ENCODE measurements at regions not wholly inside any gene's neighbourhood (a gene's known extent, or its start where the extent isn't known, plus 50 kb on each side); places are given as distances from the start of the nearest gene placed in this dataset.

DNA sequence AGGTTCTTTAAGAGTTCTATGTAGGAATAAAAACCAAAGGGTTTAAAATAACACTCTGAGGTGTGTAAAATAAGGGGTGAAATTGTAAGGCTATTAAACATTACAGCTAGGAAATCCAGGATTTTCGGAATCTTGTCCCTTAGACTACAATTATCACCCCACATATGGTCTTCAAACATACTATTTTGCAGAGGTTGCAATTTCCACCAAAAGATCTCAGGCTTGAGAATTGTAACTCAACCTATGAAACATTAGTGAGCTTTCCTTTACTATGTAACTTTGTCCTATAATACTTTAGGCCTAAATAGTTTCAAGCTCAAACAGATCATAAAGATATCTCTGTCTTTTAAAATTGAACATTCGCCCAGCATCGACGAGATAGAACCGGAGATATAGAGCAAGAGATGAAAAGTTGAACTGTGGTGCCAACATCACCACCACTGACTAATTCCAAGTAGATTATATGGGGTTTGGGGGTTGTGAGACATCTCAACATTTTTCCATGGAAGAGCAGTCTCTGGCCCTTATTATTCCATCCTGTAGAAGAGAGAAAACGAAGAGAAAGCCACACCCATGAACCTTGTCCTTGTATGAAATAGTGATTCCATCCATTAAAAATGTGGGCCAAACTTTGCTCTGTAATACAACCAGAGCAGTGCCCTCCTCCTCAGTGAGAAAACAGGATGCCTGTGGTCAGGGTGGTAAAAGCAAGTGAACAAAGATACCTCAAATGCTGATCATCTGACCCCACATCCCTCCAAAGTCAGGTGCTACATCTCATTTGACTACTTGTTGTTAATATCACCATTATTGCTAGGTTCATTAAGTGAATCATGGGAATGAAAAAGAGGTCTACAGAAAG, 284.5 kb upstream of the GJE1 start:
- TF ChIP-seq, protein P1, sequence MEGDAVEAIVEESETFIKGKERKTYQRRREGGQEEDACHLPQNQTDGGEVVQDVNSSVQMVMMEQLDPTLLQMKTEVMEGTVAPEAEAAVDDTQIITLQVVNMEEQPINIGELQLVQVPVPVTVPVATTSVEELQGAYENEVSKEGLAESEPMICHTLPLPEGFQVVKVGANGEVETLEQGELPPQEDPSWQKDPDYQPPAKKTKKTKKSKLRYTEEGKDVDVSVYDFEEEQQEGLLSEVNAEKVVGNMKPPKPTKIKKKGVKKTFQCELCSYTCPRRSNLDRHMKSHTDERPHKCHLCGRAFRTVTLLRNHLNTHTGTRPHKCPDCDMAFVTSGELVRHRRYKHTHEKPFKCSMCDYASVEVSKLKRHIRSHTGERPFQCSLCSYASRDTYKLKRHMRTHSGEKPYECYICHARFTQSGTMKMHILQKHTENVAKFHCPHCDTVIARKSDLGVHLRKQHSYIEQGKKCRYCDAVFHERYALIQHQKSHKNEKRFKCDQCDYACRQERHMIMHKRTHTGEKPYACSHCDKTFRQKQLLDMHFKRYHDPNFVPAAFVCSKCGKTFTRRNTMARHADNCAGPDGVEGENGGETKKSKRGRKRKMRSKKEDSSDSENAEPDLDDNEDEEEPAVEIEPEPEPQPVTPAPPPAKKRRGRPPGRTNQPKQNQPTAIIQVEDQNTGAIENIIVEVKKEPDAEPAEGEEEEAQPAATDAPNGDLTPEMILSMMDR (IDR thresholded peaks at IDR 0.05), result no peak
- ATAC-seq (ENCODE audit: low FRiP score) (no peak), DNase-seq (ENCODE audit: low spot score) (no peak)

DNA sequence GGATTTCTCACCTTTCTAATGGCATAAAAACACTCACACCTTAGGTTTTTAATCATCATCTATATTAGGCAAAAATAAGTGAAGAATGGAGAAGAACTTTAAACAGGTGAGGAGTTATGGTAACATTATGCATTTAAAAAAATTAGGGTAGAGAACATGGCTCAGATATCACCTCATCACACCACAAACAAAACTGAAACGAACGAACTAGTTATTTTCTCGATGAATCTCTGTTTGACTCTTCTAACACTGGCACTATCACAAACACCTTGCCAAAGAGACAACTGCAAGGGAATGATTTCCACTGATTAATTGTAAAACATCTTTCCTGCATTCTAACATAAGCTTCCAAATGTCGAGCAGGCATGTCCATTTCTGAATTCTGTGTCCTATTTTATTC, 286.1 kb upstream of the GJE1 start:
- DNase-seq (ENCODE audit: low spot score) (no peak), ATAC-seq (ENCODE audit: low FRiP score) (no peak)
- TF ChIP-seq, protein P1 (IDR thresholded peaks at IDR 0.05), result no peak

DNA sequence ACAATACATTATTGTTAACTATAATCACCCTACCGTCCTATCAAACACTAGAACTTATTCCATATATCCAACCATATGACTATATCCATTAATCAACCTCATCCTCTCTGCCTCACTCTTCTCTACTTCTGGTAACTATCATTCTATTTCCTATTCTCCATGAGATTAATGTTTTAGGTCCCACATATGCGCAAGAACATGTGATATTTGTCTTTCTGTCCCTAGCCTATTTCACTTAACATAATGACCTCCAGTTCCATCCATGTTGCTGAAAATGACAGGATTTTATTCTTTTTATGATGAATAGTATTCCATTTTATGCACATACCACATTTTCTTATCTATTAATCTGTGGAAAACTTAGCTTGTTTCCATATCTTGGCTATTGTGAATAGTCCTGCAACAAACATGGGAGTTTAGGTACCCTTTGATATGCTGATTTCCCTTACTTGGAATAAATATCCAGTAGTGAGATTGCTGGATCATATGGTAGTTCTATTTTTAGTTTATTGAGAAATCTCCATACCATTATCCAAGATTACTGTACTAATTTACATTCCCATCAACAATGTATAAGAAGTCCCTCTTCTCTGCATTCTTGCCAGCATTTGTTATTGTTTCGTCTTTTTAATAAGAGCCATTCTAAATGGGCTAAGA, 289.4 kb upstream of the GJE1 start:
- TF ChIP-seq, protein P1 (IDR thresholded peaks at IDR 0.05), result no peak
- DNase-seq (ENCODE audit: low spot score) (no peak), ATAC-seq (ENCODE audit: low FRiP score) (no peak)

DNA sequence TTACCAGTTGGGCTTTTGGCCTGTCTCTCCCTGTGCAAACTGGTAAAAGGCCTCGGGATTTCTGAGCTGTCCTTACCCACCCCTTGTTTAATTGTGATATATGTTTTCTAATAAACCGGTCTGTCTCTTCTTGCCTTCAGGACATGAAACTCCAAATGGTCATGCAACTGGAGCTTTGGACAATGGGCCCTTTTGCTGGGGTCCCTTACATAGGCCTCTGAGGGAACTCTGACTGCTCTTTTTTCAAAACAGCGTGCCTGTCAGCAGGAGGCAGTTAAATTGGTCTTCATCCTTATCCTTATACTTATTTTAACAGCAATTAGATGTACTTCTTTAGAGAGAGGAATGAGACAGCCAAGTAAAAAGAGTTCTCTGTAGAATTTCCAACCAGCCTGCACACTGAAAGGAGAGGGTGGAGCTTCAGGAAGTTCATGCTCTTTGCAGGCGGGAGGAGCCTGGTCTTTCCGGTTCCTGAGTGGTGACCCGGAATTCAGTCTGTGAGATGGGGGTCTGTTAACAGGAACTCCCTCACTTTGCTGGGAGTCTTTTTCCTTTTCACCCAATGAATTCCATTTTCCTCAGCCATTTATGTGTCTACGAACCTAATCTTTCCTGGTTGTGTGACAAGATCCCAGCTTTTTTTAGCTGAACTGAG, 299.6 kb upstream of the GJE1 start:
- DNase-seq (ENCODE audit: low spot score) (no peak), ATAC-seq (ENCODE audit: low FRiP score) (no peak)
- TF ChIP-seq, protein P1 (IDR thresholded peaks at IDR 0.05), result no peak

DNA sequence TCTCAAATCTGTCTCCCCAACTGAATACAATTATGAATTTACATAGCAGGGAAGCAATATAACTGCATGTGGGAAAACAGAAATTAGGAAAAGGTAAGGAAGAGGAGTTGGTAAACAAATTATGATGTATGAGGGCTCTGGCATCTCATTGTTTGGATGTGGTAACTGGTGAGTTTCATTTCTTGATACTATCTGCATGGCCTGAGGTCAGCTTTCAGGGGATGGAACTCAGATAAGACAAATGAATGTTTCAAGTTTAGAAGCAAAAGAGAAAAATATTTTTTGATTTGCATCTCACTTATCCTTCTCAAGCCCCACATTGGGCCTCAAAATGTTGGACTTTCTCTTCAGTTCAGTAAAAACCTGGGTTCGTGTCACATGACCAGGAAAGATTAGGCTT, 302.2 kb upstream of the GJE1 start:
- ATAC-seq (ENCODE audit: low FRiP score) (no peak), DNase-seq (ENCODE audit: low spot score) (no peak)
- TF ChIP-seq, protein P1 (IDR thresholded peaks at IDR 0.05), result no peak

DNA sequence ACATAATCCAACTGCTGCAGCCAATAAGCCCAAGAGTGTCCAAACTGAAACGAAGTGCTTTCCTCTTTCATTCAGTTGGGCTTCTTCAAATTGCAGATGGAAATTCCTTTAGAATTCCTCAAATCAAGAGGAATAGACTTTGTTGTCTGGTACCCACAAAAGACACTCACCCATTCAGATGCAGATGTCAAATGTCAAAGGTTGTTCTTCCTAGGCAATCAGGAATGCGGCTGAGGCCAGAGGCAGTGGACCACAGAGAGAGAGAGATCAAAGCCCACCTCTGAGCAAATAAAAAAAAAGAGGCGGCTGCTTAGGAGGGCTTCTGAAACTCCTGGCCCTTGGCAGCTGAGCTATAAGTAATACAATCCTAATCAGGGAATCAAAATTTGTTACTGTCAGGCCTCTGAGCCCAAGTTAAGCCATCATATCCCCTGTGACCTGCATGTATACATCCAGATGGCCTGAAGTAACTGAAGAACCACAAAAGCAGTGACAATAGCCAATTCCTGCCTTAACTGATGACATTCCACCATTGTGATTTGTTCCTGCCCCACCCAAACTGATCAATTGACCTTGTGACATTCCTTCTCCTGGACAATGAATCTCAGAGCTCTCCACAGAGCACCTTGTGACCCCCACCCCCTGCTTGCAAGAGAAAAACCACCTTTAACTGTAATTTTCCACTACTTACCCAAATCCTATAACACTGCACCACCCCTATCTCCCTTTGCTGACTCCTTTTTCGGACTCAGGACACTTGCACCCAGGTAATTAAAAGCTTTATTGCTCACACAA, 303.0 kb upstream of the GJE1 start:
- ATAC-seq (ENCODE audit: low FRiP score) (no peak), DNase-seq (ENCODE audit: low spot score) (no peak)
- TF ChIP-seq, protein P1 (IDR thresholded peaks at IDR 0.05), result no peak
